Stromal cell of bone marrow (primary cell): ENCODE measurements at regions not wholly inside any gene's neighbourhood (a gene's known extent, or its start where the extent isn't known, plus 50 kb on each side); places are given as distances from the start of the nearest gene placed in this dataset.
"Not testable (repeated sequence)": the region's sequence is repeated elsewhere in the genome, so short reads cannot be mapped to it uniquely, and the experiment has no call there.

ENCODE experiments used
- DNase-seq: peaks from one replicate; pipeline ENCODE4 v3.0.0-alpha.2; 2012; ENCODE audit warnings: low read depth

- peak; percentile 19 for DNase-seq
These were observed 328.2 kb upstream of the COL3A1 start for GRCh38 chr2:188645986-188646385.

GRCh38 chr2:188647430-188648070 lies 326.6 kb upstream of the COL3A1 start:
- no peak for DNase-seq

GRCh38 chr2:188659656-188660406 lies 314.3 kb upstream of the COL3A1 start:
- no peak for DNase-seq

GRCh38 chr2:188663301-188663700 lies 310.9 kb upstream of the COL3A1 start:
- DNase-seq = no peak

GRCh38 chr2:188664416-188664815 lies 309.8 kb upstream of the COL3A1 start:
- no peak for DNase-seq

GRCh38 chr2:188664951-188665595 lies 309.1 kb upstream of the COL3A1 start:
- DNase-seq = no peak

- DNase-seq = no peak
These were observed 308.4 kb upstream of the COL3A1 start for GRCh38 chr2:188665727-188666304.

- no peak for DNase-seq
These were observed 307.7 kb upstream of the COL3A1 start for GRCh38 chr2:188666503-188666902.

GRCh38 chr2:188668017-188668680 lies 306.0 kb upstream of the COL3A1 start:
- DNase-seq = peak; percentile 70

- peak; percentile 52 for DNase-seq
These were observed 298.7 kb upstream of the COL3A1 start for GRCh38 chr2:188675391-188676009.

- DNase-seq = peak; percentile 79
These were observed 298.2 kb upstream of the COL3A1 start for GRCh38 chr2:188676010-188676400.

- no peak for DNase-seq
These were observed 297.0 kb upstream of the COL3A1 start for GRCh38 chr2:188677142-188677541.

GRCh38 chr2:188678882-188679281 lies 295.3 kb upstream of the COL3A1 start:
- peak; percentile 72 for DNase-seq

GRCh38 chr2:188682838-188683237 lies 291.3 kb upstream of the COL3A1 start:
- no peak for DNase-seq

GRCh38 chr2:188684795-188685194 lies 289.4 kb upstream of the COL3A1 start:
- no peak for DNase-seq

- DNase-seq = no peak
These were observed 281.1 kb upstream of the COL3A1 start for GRCh38 chr2:188693111-188693510.

- DNase-seq = no peak
These were observed 280.4 kb upstream of the COL3A1 start for GRCh38 chr2:188693771-188694170.

GRCh38 chr2:188695953-188696352 lies 278.2 kb upstream of the COL3A1 start:
- peak; percentile 45 for DNase-seq

GRCh38 chr2:188698151-188698550 lies 276.0 kb upstream of the COL3A1 start:
- not testable (repeated sequence) for DNase-seq

- DNase-seq = no peak
These were observed 272.3 kb upstream of the COL3A1 start for GRCh38 chr2:188701836-188702235.

GRCh38 chr2:188705191-188705590 lies 269.0 kb upstream of the COL3A1 start:
- DNase-seq = no peak

GRCh38 chr2:188713961-188714360 lies 260.2 kb upstream of the COL3A1 start:
- DNase-seq = no peak
